Endodermal cell (in vitro differentiated cells): ENCODE measurements at regions not wholly inside any gene's neighbourhood (a gene's known extent, or its start where the extent isn't known, plus 50 kb on each side); places are given as distances from the start of the nearest gene placed in this dataset.
A peak's percentile ranks its signal among the peaks of the same experiment; 100 is the strongest.

Experiments
- DNase-seq: peaks from one replicate; pipeline ENCODE4 v3.0.0-alpha.2; 2017
- H3K27ac ChIP-seq: 2 replicates; pipeline ENCODE4 v1.5.1; 2013; ENCODE audit warnings: mild to moderate bottlenecking, low read depth, low read length, moderate library complexity
- H3K27me3 ChIP-seq: 2 replicates; pipeline ENCODE4 v1.6.1; 2013; ENCODE audit warnings: mild to moderate bottlenecking, low read length, moderate library complexity; ENCODE audit not compliant: insufficient read depth, control insufficient read depth, poor library complexity, severe bottlenecking
- H3K36me3 ChIP-seq: 2 replicates; pipeline ENCODE4 v1.7.0; 2013; ENCODE audit warnings: mild to moderate bottlenecking, low read length, moderate library complexity; ENCODE audit not compliant: control insufficient read depth, insufficient read depth
- H3K4me1 ChIP-seq: one replicate; pipeline ENCODE4 v1.7.0; 2013; ENCODE audit warnings: low read length; ENCODE audit not compliant: control insufficient read depth, insufficient read depth
- H3K4me3 ChIP-seq: 2 replicates; pipeline ENCODE4 v1.5.1; 2013; ENCODE audit warnings: mild to moderate bottlenecking, low read length, moderate library complexity
- H3K9ac ChIP-seq: 2 replicates; pipeline ENCODE4 v1.6.1; 2013; ENCODE audit warnings: mild to moderate bottlenecking, low read length, moderate library complexity; ENCODE audit not compliant: poor library complexity, severe bottlenecking; ENCODE audit errors: extremely low read depth
- H3K9me3 ChIP-seq: 2 replicates; pipeline ENCODE4 v1.6.1; 2013; ENCODE audit warnings: mild to moderate bottlenecking, low read length, moderate library complexity; ENCODE audit not compliant: control insufficient read depth
- H3K27ac Mint-ChIP-seq: 2 replicates; pipeline ENCODE4 v1.8.0; 2020; ENCODE audit warnings: mixed read lengths
- H3K27me3 Mint-ChIP-seq: 2 replicates; pipeline ENCODE4 v1.8.0; 2021; ENCODE audit warnings: mild to moderate bottlenecking, mixed read lengths; ENCODE audit not compliant: insufficient read depth
- H3K36me3 Mint-ChIP-seq: 2 replicates; pipeline ENCODE4 v1.8.0; 2020; ENCODE audit warnings: low read depth, mixed read lengths
- H3K4me1 Mint-ChIP-seq: 2 replicates; pipeline ENCODE4 v1.8.0; 2020; ENCODE audit warnings: mixed read lengths
- H3K4me3 Mint-ChIP-seq: 2 replicates; pipeline ENCODE4 v1.8.0; 2020; ENCODE audit warnings: mild to moderate bottlenecking, moderate library complexity, mixed read lengths
- H3K9me3 Mint-ChIP-seq: 2 replicates; pipeline ENCODE4 v1.8.0; 2020; ENCODE audit warnings: mild to moderate bottlenecking, mixed read lengths
- WGBS, 2 experiments: methylation state at CpG; one replicate each; pipeline versions ENCODE4 v1.1.5 to v1.1.7; 2013; ENCODE audit warnings: missing lambda C conversion rate in 2 of 2, mixed read lengths in 1 of 2; ENCODE audit not compliant: insufficient coverage in 1 of 2, insufficient read length in 1 of 2; 5-methylcytosine and 5-hydroxymethylcytosine counted together
- TF ChIP-seq, protein P1 (sequence below): fragments of 200-600 bp; sonication (generic); conservative IDR thresholded peaks from 2 replicates; pipeline ENCODE4 v1.5.0; 2021; ENCODE audit warnings: antibody characterized with exemption, mild to moderate bottlenecking

DNA sequence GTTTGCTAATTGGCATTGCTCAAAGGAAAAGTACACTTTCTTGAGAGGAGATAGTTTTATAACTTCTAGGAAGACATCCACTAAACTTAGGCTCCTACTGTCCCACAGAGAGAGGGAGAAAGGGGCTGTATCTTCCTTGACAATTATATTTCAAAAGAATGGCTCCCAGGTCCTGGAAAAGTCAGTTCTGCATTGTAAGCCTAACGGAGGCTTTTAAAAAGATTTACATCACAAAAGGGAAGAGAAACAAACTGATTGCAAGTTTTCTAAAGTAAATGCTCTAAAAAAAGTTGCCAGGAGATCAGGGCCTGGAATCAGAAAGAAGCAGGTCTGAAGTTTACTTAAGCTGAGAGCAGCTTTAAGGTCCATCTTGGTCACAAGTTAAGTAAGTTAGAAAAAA lies 839.5 kb downstream of the FRK start:
- no peak for DNase-seq
- no peak overlapping the region for H3K9ac ChIP-seq
- peaks cover 29% of the 10 kb centered on the region for H3K9me3 Mint-ChIP-seq
- H3K4me1 Mint-ChIP-seq = no peaks in the 10 kb centered on the region
- no peaks in the 10 kb centered on the region for H3K36me3 Mint-ChIP-seq
- TF ChIP-seq, protein P1, sequence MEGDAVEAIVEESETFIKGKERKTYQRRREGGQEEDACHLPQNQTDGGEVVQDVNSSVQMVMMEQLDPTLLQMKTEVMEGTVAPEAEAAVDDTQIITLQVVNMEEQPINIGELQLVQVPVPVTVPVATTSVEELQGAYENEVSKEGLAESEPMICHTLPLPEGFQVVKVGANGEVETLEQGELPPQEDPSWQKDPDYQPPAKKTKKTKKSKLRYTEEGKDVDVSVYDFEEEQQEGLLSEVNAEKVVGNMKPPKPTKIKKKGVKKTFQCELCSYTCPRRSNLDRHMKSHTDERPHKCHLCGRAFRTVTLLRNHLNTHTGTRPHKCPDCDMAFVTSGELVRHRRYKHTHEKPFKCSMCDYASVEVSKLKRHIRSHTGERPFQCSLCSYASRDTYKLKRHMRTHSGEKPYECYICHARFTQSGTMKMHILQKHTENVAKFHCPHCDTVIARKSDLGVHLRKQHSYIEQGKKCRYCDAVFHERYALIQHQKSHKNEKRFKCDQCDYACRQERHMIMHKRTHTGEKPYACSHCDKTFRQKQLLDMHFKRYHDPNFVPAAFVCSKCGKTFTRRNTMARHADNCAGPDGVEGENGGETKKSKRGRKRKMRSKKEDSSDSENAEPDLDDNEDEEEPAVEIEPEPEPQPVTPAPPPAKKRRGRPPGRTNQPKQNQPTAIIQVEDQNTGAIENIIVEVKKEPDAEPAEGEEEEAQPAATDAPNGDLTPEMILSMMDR = no peak
- 63% methylated on average over 1 of the region's 1 CpG; no CpG with 5 or more reads in 1 of the 2 experiments for WGBS, 2 experiments
- H3K27ac ChIP-seq = peak overlapping the region; percentile 70
- peaks cover 10% of the 10 kb centered on the region for H3K9me3 ChIP-seq
- no peaks in the 10 kb centered on the region for H3K27me3 ChIP-seq
- H3K27me3 Mint-ChIP-seq = peaks cover 95% of the 10 kb centered on the region
- no peaks in the 10 kb centered on the region for H3K36me3 ChIP-seq
- no peak overlapping the region for H3K4me3 ChIP-seq
- no peaks in the 10 kb centered on the region for H3K4me1 ChIP-seq
- H3K4me3 Mint-ChIP-seq = no peak overlapping the region
- no peak overlapping the region for H3K27ac Mint-ChIP-seq

DNA sequence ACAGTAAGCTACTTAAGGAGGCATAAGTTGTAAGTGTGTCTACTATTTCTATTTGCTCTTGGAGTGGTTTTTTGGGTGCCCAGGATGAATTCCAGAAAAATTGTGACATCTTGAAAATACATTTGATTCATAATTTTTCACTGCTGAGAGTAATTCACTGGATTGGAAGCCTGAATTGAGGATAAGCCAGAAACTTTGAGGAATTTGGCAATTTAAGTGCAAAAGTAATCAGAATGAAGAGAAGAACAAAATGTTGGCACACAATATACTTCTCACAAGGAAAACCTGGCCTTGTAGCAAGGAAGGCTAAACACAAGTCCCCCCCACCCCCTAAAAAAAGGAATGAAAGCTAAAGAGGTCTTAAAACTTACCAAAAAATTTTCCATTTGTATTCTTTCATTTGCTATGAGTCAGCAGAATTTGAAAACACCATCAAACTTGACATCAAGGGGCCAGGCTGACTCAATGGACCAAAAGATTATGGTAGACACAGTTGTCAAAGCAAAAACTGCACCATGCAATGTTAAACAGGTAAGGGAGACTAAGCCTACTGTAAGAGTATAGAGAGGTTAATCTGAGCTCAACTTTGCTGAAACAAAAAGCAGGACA lies 840.0 kb downstream of the FRK start:
- no peak overlapping the region for H3K4me3 Mint-ChIP-seq
- H3K36me3 Mint-ChIP-seq = no peaks in the 10 kb centered on the region
- H3K4me1 Mint-ChIP-seq = no peaks in the 10 kb centered on the region
- H3K27me3 Mint-ChIP-seq = peaks cover 95% of the 10 kb centered on the region
- no peaks in the 10 kb centered on the region for H3K27me3 ChIP-seq
- H3K9me3 ChIP-seq = peaks cover 10% of the 10 kb centered on the region
- H3K4me3 ChIP-seq = no peak overlapping the region
- no peaks in the 10 kb centered on the region for H3K36me3 ChIP-seq
- DNase-seq = no peak
- H3K9ac ChIP-seq = no peak overlapping the region
- H3K4me1 ChIP-seq = no peaks in the 10 kb centered on the region
- peak overlapping the region; percentile 70 for H3K27ac ChIP-seq
- peaks cover 26% of the 10 kb centered on the region for H3K9me3 Mint-ChIP-seq
- TF ChIP-seq, protein P1 = no peak
- H3K27ac Mint-ChIP-seq = no peak overlapping the region

DNA sequence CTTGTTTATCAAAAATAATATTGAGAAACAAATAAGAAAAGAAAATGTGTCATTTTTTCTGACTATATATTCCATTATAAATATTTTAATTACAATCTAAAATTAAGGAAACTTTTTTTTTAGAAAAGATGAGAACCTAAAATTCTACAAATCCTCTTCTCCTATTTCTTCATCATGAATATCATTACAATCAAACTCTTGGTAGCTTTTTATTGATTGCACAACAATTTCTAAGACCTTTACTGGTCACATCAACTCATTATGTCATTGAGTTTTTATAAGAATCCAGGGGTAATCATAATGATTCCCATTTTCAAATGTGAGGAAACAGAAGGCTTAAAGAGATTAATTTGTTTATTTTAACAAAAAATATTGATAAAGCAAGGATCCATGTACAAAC lies 841.0 kb downstream of the FRK start:
- Histone ChIP-seq H3K27ac (no peak overlapping the region), H3K4me1 (no peaks in the 10 kb centered on the region), H3K9me3 (peaks cover 10% of the 10 kb centered on the region), H3K4me3 (no peak overlapping the region), H3K36me3 (no peaks in the 10 kb centered on the region), H3K9ac (no peak overlapping the region), H3K27me3 (no peaks in the 10 kb centered on the region)
- Mint-ChIP-seq H3K27ac (no peak overlapping the region), H3K9me3 (peaks cover 26% of the 10 kb centered on the region), H3K4me1 (no peaks in the 10 kb centered on the region), H3K36me3 (no peaks in the 10 kb centered on the region), H3K27me3 (peaks cover 87% of the 10 kb centered on the region), H3K4me3 (no peak overlapping the region)
- TF ChIP-seq, protein P1 = no peak
- DNase-seq = no peak
